PC-3 (cell line): ENCODE measurements at regions not wholly inside any gene's neighbourhood (a gene's known extent, or its start where the extent isn't known, plus 50 kb on each side); places are given as distances from the start of the nearest gene placed in this dataset.
"Not testable (repeated sequence)": the region's sequence is repeated elsewhere in the genome, so short reads cannot be mapped to it uniquely, and the experiment has no call there.

Experiments
- ATAC-seq: fragments of 200-7000 bp; cut with Tn5 transposase; 2 replicates; pipeline ENCODE4 v1.9.1; 2020; ENCODE audit warnings: mild to moderate bottlenecking, moderate library complexity
- BruUV-seq: library from RNA; stranded (reverse); fragments of 400-500 nt; replicated peaks from 2 replicates; lab custom pipeline; 2021; lab: Mats Ljungman, UMichigan
- CTCF ChIA-PET: fragments of 300-600 bp; sonication (Branson Sonifier 250); formaldehyde crosslinking; loops from one replicate; lab custom pipeline; 2022; ENCODE audit warnings: antibody characterized with exemption; lab: Charles Lee
- POLR2A ChIA-PET: fragments of 300-600 bp; sonication (Branson Sonifier 250); formaldehyde crosslinking; loops from one replicate; lab custom pipeline; 2022; ENCODE audit warnings: antibody characterized with exemption; ENCODE audit not compliant: unreplicated experiment; lab: Charles Lee
- DNase-seq: peaks from one replicate; pipeline ENCODE4 v3.0.0-alpha.2; 2015
- H2AFZ ChIP-seq: fragments of 300-600 bp; sonication (generic); 2 replicates; pipeline ENCODE4 v1.6.0; 2016; ENCODE audit warnings: antibody characterized with exemption, low read length
- H3F3A ChIP-seq: fragments of 300-600 bp; sonication (generic); one replicate; pipeline ENCODE4 v1.6.0; 2017; ENCODE audit warnings: antibody characterized with exemption, low read length, control low read depth, mild to moderate bottlenecking; ENCODE audit not compliant: unreplicated experiment
- H3K27ac ChIP-seq: fragments of 300-600 bp; sonication (generic); 2 replicates; pipeline ENCODE4 v1.5.1; 2016; ENCODE audit warnings: mild to moderate bottlenecking, low read length
- H3K27me3 ChIP-seq: fragments of 300-600 bp; sonication (generic); 2 replicates; pipeline ENCODE4 v1.6.1; 2016; ENCODE audit warnings: low read length, mixed read lengths
- H3K36me3 ChIP-seq: fragments of 300-600 bp; sonication (generic); 2 replicates; pipeline ENCODE4 v1.6.1; 2016; ENCODE audit warnings: low read depth, mixed run types, low read length, mixed read lengths
- H3K4me1 ChIP-seq: fragments of 300-600 bp; sonication (generic); 2 replicates; pipeline ENCODE4 v1.5.1; 2016; ENCODE audit warnings: low read length; ENCODE audit not compliant: insufficient read depth
- H3K4me2 ChIP-seq: fragments of 300-600 bp; sonication (generic); 2 replicates; pipeline ENCODE4 v1.6.0; 2016; ENCODE audit warnings: low read length
- H3K4me3 ChIP-seq: fragments of 300-600 bp; sonication (generic); 2 replicates; pipeline ENCODE4 v1.5.1; 2016; ENCODE audit warnings: mild to moderate bottlenecking, low read length, mixed read lengths
- H3K79me2 ChIP-seq: fragments of 300-600 bp; sonication (generic); 2 replicates; pipeline ENCODE4 v1.6.1; 2017; ENCODE audit warnings: low read length, mixed read lengths
- H3K9ac ChIP-seq: fragments of 300-600 bp; sonication (generic); 2 replicates; pipeline ENCODE4 v1.6.0; 2016; ENCODE audit warnings: mild to moderate bottlenecking, low read length
- H3K9me2 ChIP-seq: fragments of 300-600 bp; sonication (generic); replicated peaks from 2 replicates; pipeline ENCODE4 v1.6.1; 2016; ENCODE audit warnings: mixed run types, low read length, mixed read lengths
- H3K9me3 ChIP-seq: fragments of 300-600 bp; sonication (generic); 2 replicates; pipeline ENCODE4 v1.6.1; 2016; ENCODE audit warnings: low read length, mixed read lengths
- H4K20me1 ChIP-seq: fragments of 300-600 bp; sonication (generic); 2 replicates; pipeline ENCODE4 v1.6.1; 2016; ENCODE audit warnings: low read length, mixed read lengths
- intact Hi-C: fragments of 100-400 bp; cut with micrococcal nuclease; formaldehyde crosslinking; loops from 2 replicates; pipeline ENCODE4 v1.9.0; 2023

DNA sequence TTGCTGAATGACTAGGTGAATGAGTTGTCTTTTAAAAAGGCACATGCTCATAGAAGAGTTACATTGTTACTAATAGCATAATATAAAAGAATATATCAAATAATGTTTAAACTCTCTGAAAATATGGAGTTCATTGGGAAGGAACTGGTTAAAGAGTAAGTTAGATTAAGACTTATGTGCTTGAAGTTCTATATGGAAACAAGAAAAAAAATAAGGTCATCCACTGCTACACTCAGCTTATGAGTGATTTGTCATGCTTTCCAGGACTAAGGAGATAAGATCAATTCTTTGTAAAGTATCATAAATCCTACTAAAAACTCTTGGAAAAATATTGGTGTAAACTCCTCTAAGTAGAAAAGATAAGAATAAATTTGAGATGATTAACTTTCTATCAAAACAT lies 779.1 kb downstream of the PCDH11X start:
- H3K9ac ChIP-seq, ATAC-seq, POLR2A ChIA-PET, H3K4me2 ChIP-seq, CTCF ChIA-PET, H3K9me2 ChIP-seq, H3K4me1 ChIP-seq, H3F3A ChIP-seq, H3K27ac ChIP-seq, H3K27me3 ChIP-seq, H3K36me3 ChIP-seq, H3K9me3 ChIP-seq, H4K20me1 ChIP-seq, H3K4me3 ChIP-seq, BruUV-seq, H2AFZ ChIP-seq, H3K79me2 ChIP-seq, intact Hi-C loops: not testable (repeated sequence)
- DNase-seq: peak; percentile 13

DNA sequence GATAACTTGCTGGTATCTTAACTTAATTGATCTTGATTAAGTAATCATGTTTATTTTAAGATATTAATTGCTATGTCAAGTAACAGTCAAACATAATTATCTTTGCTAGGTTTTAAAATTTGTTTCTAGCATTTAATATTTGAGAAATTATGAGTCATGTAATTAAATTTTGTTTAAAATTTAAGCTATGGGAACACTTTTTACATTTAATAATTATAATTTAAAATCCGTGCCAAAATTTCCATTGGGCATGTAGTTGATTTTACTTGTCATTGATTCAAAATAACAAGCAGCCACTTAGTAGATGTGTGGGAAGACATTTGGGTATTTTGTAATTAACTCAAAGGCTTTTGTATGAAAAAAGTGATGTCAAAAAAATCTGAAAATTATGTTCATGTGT lies 779.6 kb downstream of the PCDH11X start:
- POLR2A ChIA-PET, H4K20me1 ChIP-seq, H3K4me2 ChIP-seq, H3K27ac ChIP-seq, H3K27me3 ChIP-seq, H3K79me2 ChIP-seq, CTCF ChIA-PET, H3F3A ChIP-seq, H3K4me1 ChIP-seq, BruUV-seq, ATAC-seq, intact Hi-C loops, H3K4me3 ChIP-seq, H3K9me3 ChIP-seq, H3K9ac ChIP-seq, H3K36me3 ChIP-seq, H2AFZ ChIP-seq, DNase-seq, H3K9me2 ChIP-seq: not testable (repeated sequence)

- H3K9ac ChIP-seq, CTCF ChIA-PET, H3K9me3 ChIP-seq, POLR2A ChIA-PET, BruUV-seq, H3K4me3 ChIP-seq, H3K9me2 ChIP-seq, H3K27me3 ChIP-seq, H4K20me1 ChIP-seq, H3K4me1 ChIP-seq, H3K4me2 ChIP-seq, H2AFZ ChIP-seq, H3F3A ChIP-seq, H3K79me2 ChIP-seq, intact Hi-C loops, H3K36me3 ChIP-seq: not testable (repeated sequence)
- peak overlapping the region; percentile 69 for H3K27ac ChIP-seq
- ATAC-seq (peak; percentile 90), DNase-seq (peak; percentile 55)
Observed at GRCh38 chrX:92560083-92560482, 780.9 kb downstream of the PCDH11X start.

DNA sequence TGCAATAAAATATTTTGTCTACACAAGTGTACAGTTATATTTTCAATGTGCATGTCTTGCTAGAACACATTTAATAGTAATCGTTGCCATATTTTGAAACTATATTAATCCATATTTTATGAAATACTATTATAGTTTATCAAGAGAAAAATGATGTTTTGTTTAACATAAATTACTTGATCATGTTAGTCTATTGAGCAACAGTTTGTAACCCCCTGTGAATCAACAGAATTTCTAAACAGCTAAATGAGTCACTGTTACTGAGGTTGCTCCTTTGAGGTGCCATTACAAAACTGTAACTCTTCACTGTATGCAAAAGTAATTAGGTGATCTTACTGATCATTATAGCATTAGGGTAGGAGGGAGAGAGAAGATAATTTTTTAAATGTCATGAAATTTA lies 791.0 kb downstream of the PCDH11X start:
- H3K9me2 ChIP-seq, POLR2A ChIA-PET: not testable (repeated sequence)

GRCh38 chrX:92586643-92587042 lies 807.5 kb downstream of the PCDH11X start:
- H3K4me1 ChIP-seq, H3K36me3 ChIP-seq, H3K27me3 ChIP-seq, H3K79me2 ChIP-seq, intact Hi-C loops, H4K20me1 ChIP-seq, BruUV-seq, H3K4me3 ChIP-seq, H3K4me2 ChIP-seq, H3K27ac ChIP-seq, H3K9me3 ChIP-seq, H2AFZ ChIP-seq, POLR2A ChIA-PET, H3K9me2 ChIP-seq, H3F3A ChIP-seq, H3K9ac ChIP-seq, CTCF ChIA-PET: not testable (repeated sequence)
- ATAC-seq (peak; percentile 55), DNase-seq (peak; percentile 33)

More for the DNA sequence above, 791.0 kb downstream of the PCDH11X start:
- H3K9me3 ChIP-seq, H4K20me1 ChIP-seq, H3K79me2 ChIP-seq, H3K4me3 ChIP-seq, CTCF ChIA-PET, H3K36me3 ChIP-seq, H3K27ac ChIP-seq, H3K4me2 ChIP-seq, ATAC-seq, intact Hi-C loops, H2AFZ ChIP-seq, H3K9ac ChIP-seq, H3K4me1 ChIP-seq, H3K27me3 ChIP-seq, H3F3A ChIP-seq, BruUV-seq: not testable (repeated sequence)
- DNase-seq: peak; percentile 5

GRCh38 chrX:92589676-92590075 lies 810.5 kb downstream of the PCDH11X start:
- H3K4me3 ChIP-seq, H3F3A ChIP-seq, POLR2A ChIA-PET, H2AFZ ChIP-seq, H3K36me3 ChIP-seq, CTCF ChIA-PET, H3K79me2 ChIP-seq, H3K9me2 ChIP-seq, H3K9me3 ChIP-seq, H3K27ac ChIP-seq, BruUV-seq, H3K4me2 ChIP-seq, DNase-seq, H3K27me3 ChIP-seq, H3K4me1 ChIP-seq, H4K20me1 ChIP-seq, ATAC-seq, H3K9ac ChIP-seq, intact Hi-C loops: not testable (repeated sequence)

DNA sequence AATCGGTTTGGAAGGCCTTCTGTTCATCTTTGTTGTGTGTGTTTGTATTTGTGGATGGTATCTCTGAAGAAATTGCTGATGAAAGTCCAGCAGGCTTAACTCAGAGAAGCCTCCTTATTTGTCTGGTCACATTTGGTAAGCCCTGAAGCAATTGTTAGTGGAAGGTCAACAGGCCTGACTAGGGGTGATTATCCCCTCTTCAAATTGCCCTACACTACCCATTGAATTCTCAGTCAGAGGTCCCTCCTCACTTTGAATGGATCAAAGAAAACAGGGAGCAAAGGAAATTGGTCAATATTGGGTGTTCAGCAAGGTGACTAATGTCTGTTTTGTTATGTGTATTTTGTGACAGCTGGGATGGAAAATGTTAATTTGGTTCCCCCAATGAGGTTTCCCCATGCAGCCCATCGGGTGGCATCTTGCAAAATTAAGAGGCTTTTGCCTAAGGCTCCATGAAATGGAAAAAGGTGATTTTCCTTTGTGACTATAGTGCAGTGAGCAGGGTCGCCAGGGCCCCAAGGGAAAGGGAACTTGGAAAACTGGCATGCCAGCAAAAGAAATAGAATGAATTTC lies 811.6 kb downstream of the PCDH11X start:
- H3K36me3 ChIP-seq, H3F3A ChIP-seq, H2AFZ ChIP-seq, H3K9me3 ChIP-seq, POLR2A ChIA-PET, BruUV-seq, DNase-seq, H3K27ac ChIP-seq, H3K27me3 ChIP-seq, H3K4me1 ChIP-seq, H4K20me1 ChIP-seq, ATAC-seq, intact Hi-C loops, H3K4me3 ChIP-seq, H3K9ac ChIP-seq, H3K4me2 ChIP-seq, CTCF ChIA-PET, H3K79me2 ChIP-seq, H3K9me2 ChIP-seq: not testable (repeated sequence)
